Astrocyte of the cerebellum (primary cell): ENCODE measurements at regions not wholly inside any gene's neighbourhood (a gene's known extent, or its start where the extent isn't known, plus 50 kb on each side); places are given as distances from the start of the nearest gene placed in this dataset.

Source experiments
- DNase-seq: peaks from one replicate; pipeline ENCODE4 v3.0.0-alpha.2; 2011; ENCODE audit warnings: low read depth
- H3K4me3 ChIP-seq: 2 replicates; pipeline ENCODE4 v1.5.1; 2011; ENCODE audit warnings: mild to moderate bottlenecking, low read depth, low read length, moderate library complexity
- CTCF ChIP-seq: IDR thresholded peaks from 2 replicates; pipeline ENCODE4 v1.5.1; 2012; ENCODE audit warnings: low read length, low read depth, moderate library complexity, mild to moderate bottlenecking; ENCODE audit errors: missing control alignments
- in situ Hi-C: cut with HindIII; loops from 2 replicates; pipeline ENCODE4 v1.10.0; 2017; ENCODE audit warnings: low sequenced_read_pairs

- no peak overlapping the region for H3K4me3 ChIP-seq
- TF ChIP-seq CTCF = no peak
- in situ Hi-C loops = no loop called here
- no peak for DNase-seq
Observed at GRCh38 chr6:26300359-26300758, 64.6 kb upstream of the BTN3A2 start.

- in situ Hi-C loops = no loop called here
- H3K4me3 ChIP-seq = no peak overlapping the region
- no peak for DNase-seq
- no peak for TF ChIP-seq CTCF
Observed at GRCh38 chr6:26300828-26301227, 64.2 kb upstream of the BTN3A2 start.

- no peak overlapping the region for H3K4me3 ChIP-seq
- DNase-seq = no peak
- no peak for TF ChIP-seq CTCF
- in situ Hi-C loops = no loop called here
Observed at GRCh38 chr6:26301638-26302037, 63.4 kb upstream of the BTN3A2 start.

- DNase-seq = no peak
- in situ Hi-C loops = no loop called here
- H3K4me3 ChIP-seq = no peak overlapping the region
- TF ChIP-seq CTCF = no peak
Observed at GRCh38 chr6:26302941-26303559, 61.9 kb upstream of the BTN3A2 start.

GRCh38 chr6:26304213-26304796, 60.7 kb upstream of the BTN3A2 start:
- DNase-seq = no peak
- TF ChIP-seq CTCF = no peak
- in situ Hi-C loops = no loop called here
- H3K4me3 ChIP-seq = peak overlapping the region; percentile 43

- DNase-seq = no peak
- H3K4me3 ChIP-seq = peak overlapping the region; percentile 43
- TF ChIP-seq CTCF = no peak
- in situ Hi-C loops = no loop called here
Observed at GRCh38 chr6:26304797-26305640, 60.0 kb upstream of the BTN3A2 start.
